ELR (cell line): ENCODE measurements at regions not wholly inside any gene's neighbourhood (a gene's known extent, or its start where the extent isn't known, plus 50 kb on each side); places are given as distances from the start of the nearest gene placed in this dataset.
A peak's percentile ranks its signal among the peaks of the same experiment; 100 is the strongest.

Source experiments
- DNase-seq: peaks from one replicate; pipeline ENCODE4 v3.0.0-alpha.2; 2015; ENCODE audit warnings: low read depth

GRCh38 chr4:174586651-174587050 is 64.4 kb upstream of the HPGD start:
- DNase-seq = no peak

GRCh38 chr4:174583056-174583455 is 60.8 kb upstream of the HPGD start:
- DNase-seq = no peak

GRCh38 chr4:174582463-174582862 is 60.2 kb upstream of the HPGD start:
- DNase-seq = no peak

GRCh38 chr4:174581901-174582300 is 59.6 kb upstream of the HPGD start:
- no peak for DNase-seq

GRCh38 chr4:174580597-174580996 is 58.3 kb upstream of the HPGD start:
- DNase-seq = no peak

- DNase-seq = no peak
Measured at GRCh38 chr4:174579421-174579820, 57.1 kb upstream of the HPGD start.

GRCh38 chr4:174578366-174578765 is 56.1 kb upstream of the HPGD start:
- peak; percentile 36 for DNase-seq

DNA sequence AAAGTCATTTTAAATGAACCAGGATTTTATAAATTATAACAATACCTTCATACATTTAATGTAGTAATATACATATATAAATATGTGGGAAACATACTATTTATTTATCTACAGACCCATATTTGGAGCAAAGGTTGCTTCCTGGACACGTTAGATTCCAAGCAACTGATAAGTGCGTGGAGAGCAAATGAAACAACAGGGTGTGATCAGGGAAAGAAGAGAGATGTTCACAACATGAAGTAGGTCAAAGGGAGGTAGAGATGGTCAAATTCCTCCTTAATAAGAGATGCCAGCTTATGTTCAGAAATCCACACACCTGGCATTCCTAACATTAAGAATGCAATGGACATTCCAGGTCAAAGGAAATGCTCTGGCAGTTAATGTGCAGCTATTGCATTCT is 53.1 kb upstream of the HPGD start:
- DNase-seq = no peak
